HEK293 (cell line): ENCODE measurements at regions not wholly inside any gene's neighbourhood (a gene's known extent, or its start where the extent isn't known, plus 50 kb on each side); places are given as distances from the start of the nearest gene placed in this dataset.

Source experiments
- CTCF ChIA-PET: fragments of 350-600 bp; formaldehyde crosslinking; extraction: SDS; loops from one replicate; lab custom pipeline; 2021; ENCODE audit warnings: antibody characterized with exemption; lab: Yijun Ruan, JAX
- POLR2A ChIA-PET: fragments of 300-600 bp; formaldehyde crosslinking; extraction: SDS; loops from one replicate; lab custom pipeline; 2020; ENCODE audit warnings: antibody characterized with exemption, inconsistent platforms; lab: Yijun Ruan, JAX
- H3K27ac ChIP-seq: fragments of 200-500 bp; sonication (Bioruptor generic); 2 replicates; pipeline ENCODE4 v1.5.1; 2014; ENCODE audit warnings: low read depth, low read length, control low read depth, inconsistent platforms; ENCODE audit errors: extremely low read depth
- H3K36me3 ChIP-seq, 2 experiments: fragments of 200-500 bp in 1 of 2; sonication (Bioruptor generic) in 1 of 2; 1 replicate in 1 of 2; 2 replicates in 1 of 2; pipeline ENCODE4 v1.5.1; 2014 to 2017; ENCODE audit warnings: inconsistent platforms in 2 of 2, low read length in 2 of 2; ENCODE audit not compliant: control insufficient read depth in 2 of 2, insufficient read depth in 1 of 2
- H3K4me1 ChIP-seq: fragments of 200-500 bp; sonication (Bioruptor generic); 2 replicates; pipeline ENCODE4 v1.5.1; 2014; ENCODE audit warnings: mild to moderate bottlenecking, low read length, inconsistent platforms; ENCODE audit not compliant: control insufficient read depth, insufficient read depth
- H3K4me3 ChIP-seq: 2 replicates; pipeline ENCODE4 v1.5.1; 2011; ENCODE audit warnings: low read depth, mild to moderate bottlenecking, control low read depth, low read length, moderate library complexity
- H3K9me3 ChIP-seq: fragments of 200-500 bp; sonication (Bioruptor generic); 2 replicates; pipeline ENCODE4 v1.5.1; 2014; ENCODE audit warnings: low read depth, low read length, inconsistent platforms; ENCODE audit not compliant: control insufficient read depth, insufficient read depth
- AEBP2 ChIP-seq: fragments of 450-650 bp; formaldehyde crosslinking; IDR thresholded peaks from 2 replicates; pipeline ENCODE4 v1.5.1; 2016; ENCODE audit warnings: missing biosample characterization, missing genetic modification characterization, borderline replicate concordance
- INSM2 ChIP-seq: fragments of 450-650 bp; formaldehyde crosslinking; IDR thresholded peaks from 2 replicates; pipeline ENCODE4 v1.5.1; 2016; ENCODE audit warnings: missing biosample characterization, missing genetic modification characterization
- PRDM1 ChIP-seq: fragments of 450-650 bp; formaldehyde crosslinking; IDR thresholded peaks from 2 replicates; pipeline ENCODE4; 2016; ENCODE audit warnings: missing biosample characterization, missing genetic modification characterization
- PRDM6 ChIP-seq: fragments of 450-650 bp; formaldehyde crosslinking; IDR thresholded peaks from 2 replicates; pipeline ENCODE4 v1.5.1; 2017; ENCODE audit warnings: missing biosample characterization, missing genetic modification characterization
- ZBTB21 ChIP-seq: fragments of 450-650 bp; formaldehyde crosslinking; IDR thresholded peaks from 2 replicates; pipeline ENCODE4 v1.5.1; 2017; ENCODE audit warnings: missing biosample characterization, missing genetic modification characterization
- ZBTB6 ChIP-seq: fragments of 450-650 bp; formaldehyde crosslinking; IDR thresholded peaks from 2 replicates; pipeline ENCODE4 v1.5.1; 2017; ENCODE audit warnings: missing biosample characterization, missing genetic modification characterization
- ZNF10 ChIP-seq: fragments of 450-650 bp; formaldehyde crosslinking; IDR thresholded peaks from 2 replicates; pipeline ENCODE4 v1.5.1; 2017; ENCODE audit warnings: missing biosample characterization, missing genetic modification characterization
- ZNF214 ChIP-seq: fragments of 450-650 bp; formaldehyde crosslinking; IDR thresholded peaks from 2 replicates; pipeline ENCODE4 v1.5.1; 2017; ENCODE audit warnings: missing biosample characterization, mild to moderate bottlenecking, missing genetic modification characterization, borderline replicate concordance
- ZNF513 ChIP-seq: fragments of 450-650 bp; IDR thresholded peaks from 2 replicates; pipeline ENCODE4 v1.5.1; 2018; ENCODE audit warnings: missing biosample characterization, missing genetic modification characterization
- ZNF560 ChIP-seq: fragments of 450-650 bp; formaldehyde crosslinking; IDR thresholded peaks from 2 replicates; pipeline ENCODE4 v1.5.1; 2017; ENCODE audit warnings: missing biosample characterization, missing genetic modification characterization, borderline replicate concordance
- ZNF677 ChIP-seq: fragments of 450-650 bp; IDR thresholded peaks from 2 replicates; pipeline ENCODE4 v1.5.0; 2018; ENCODE audit warnings: missing biosample characterization, mild to moderate bottlenecking, missing genetic modification characterization, moderate library complexity
- ZNF747 ChIP-seq: fragments of 450-650 bp; formaldehyde crosslinking; IDR thresholded peaks from 2 replicates; pipeline ENCODE4 v1.5.1; 2016; ENCODE audit warnings: missing biosample characterization, missing genetic modification characterization
- ZNF768 ChIP-seq: fragments of 450-650 bp; formaldehyde crosslinking; IDR thresholded peaks from 2 replicates; pipeline ENCODE4 v1.5.1; 2018; ENCODE audit warnings: missing biosample characterization, mild to moderate bottlenecking, missing genetic modification characterization
- ZSCAN5A ChIP-seq: fragments of 450-650 bp; formaldehyde crosslinking; IDR thresholded peaks from 2 replicates; pipeline ENCODE4 v1.5.1; 2016; ENCODE audit warnings: missing biosample characterization, missing genetic modification characterization

- TF ChIP-seq ZNF513 (tag by site-specific recombination) (no peak), ZNF747 (no peak), ZNF768 (tag by site-specific recombination) (no peak), ZNF10 (tag by site-specific recombination) (no peak), ZNF560 (tag by site-specific recombination) (no peak), INSM2 (tag by site-specific recombination) (no peak), ZBTB6 (tag by site-specific recombination) (no peak), ZBTB21 (tag by site-specific recombination) (no peak), ZNF214 (tag by site-specific recombination) (no peak), PRDM1 (no peak), AEBP2 (tag by site-specific recombination) (no peak)
Measured at GRCh38 chr2:59560769-59561168, 992.7 kb downstream of the BCL11A start (continued).

GRCh38 chr2:59540864-59541263 lies 1012.6 kb downstream of the BCL11A start:
- no peaks in the 10 kb centered on the region for H3K9me3 ChIP-seq
- no peaks in the 10 kb centered on the region for H3K36me3 ChIP-seq
- ChIA-PET POLR2A (no interaction called here), CTCF (no interaction called here)
- no peaks in the 10 kb centered on the region for H3K4me1 ChIP-seq
- H3K4me3 ChIP-seq, result no peak overlapping the region
- TF ChIP-seq PRDM6 (tag by site-specific recombination), result no peak
- H3K27ac ChIP-seq, result no peak overlapping the region

- CTCF ChIA-PET, result no interaction called here
- Histone ChIP-seq H3K36me3 (no peaks in the 10 kb centered on the region), H3K4me3 (no peak overlapping the region), H3K9me3 (no peaks in the 10 kb centered on the region), H3K27ac (no peak overlapping the region), H3K4me1 (no peaks in the 10 kb centered on the region)
- POLR2A ChIA-PET, result no interaction called here
- TF ChIP-seq ZSCAN5A (tag by site-specific recombination) (no peak), ZNF677 (tag by site-specific recombination) (peak; percentile 79)
Measured at GRCh38 chr2:59538398-59538911, 1015.0 kb downstream of the BCL11A start.
